Stimulated activated CD4-positive, alpha-beta T cell treated with anti-CD3 and anti-CD28 coated beads, Interleukin-15, amount 100 ng/mL, for 48 hours (primary cell): ENCODE measurements at regions not wholly inside any gene's neighbourhood (a gene's known extent, or its start where the extent isn't known, plus 50 kb on each side); places are given as distances from the start of the nearest gene placed in this dataset.
"Not testable (repeated sequence)": the region's sequence is repeated elsewhere in the genome, so short reads cannot be mapped to it uniquely, and the experiment has no call there.

Experiments used
- DNase-seq, 2 donors: peaks; one replicate each; pipeline ENCODE4 v3.0.0-alpha.2; 2020; ENCODE audit warnings: low read depth in 2 of 2

GRCh38 chr14:25699981-25700380 lies 650.0 kb upstream of the STXBP6 start:
- DNase-seq: no peak

GRCh38 chr14:25698111-25698510 lies 648.2 kb upstream of the STXBP6 start:
- no peak for DNase-seq

- no peak for DNase-seq
These were observed 646.2 kb upstream of the STXBP6 start for GRCh38 chr14:25696176-25696575.

- DNase-seq: no peak
These were observed 635.1 kb upstream of the STXBP6 start for GRCh38 chr14:25685004-25685403.

GRCh38 chr14:25680934-25681333 lies 631.0 kb upstream of the STXBP6 start:
- no peak for DNase-seq

GRCh38 chr14:25680511-25680910 lies 630.6 kb upstream of the STXBP6 start:
- DNase-seq: not testable (repeated sequence)

- no peak for DNase-seq
These were observed 627.2 kb upstream of the STXBP6 start for GRCh38 chr14:25677111-25677510.

GRCh38 chr14:25667387-25667786 lies 617.4 kb upstream of the STXBP6 start:
- DNase-seq: no peak

GRCh38 chr14:25666877-25667276 lies 616.9 kb upstream of the STXBP6 start:
- no peak for DNase-seq

- no peak for DNase-seq
These were observed 609.0 kb upstream of the STXBP6 start for GRCh38 chr14:25658988-25659387.

GRCh38 chr14:25630447-25630846 lies 580.5 kb upstream of the STXBP6 start:
- DNase-seq: no peak

- DNase-seq: no peak
These were observed 579.0 kb upstream of the STXBP6 start for GRCh38 chr14:25628978-25629377.

- no peak for DNase-seq
These were observed 578.4 kb upstream of the STXBP6 start for GRCh38 chr14:25628390-25628789.

GRCh38 chr14:25626986-25627385 lies 577.0 kb upstream of the STXBP6 start:
- DNase-seq: no peak

GRCh38 chr14:25622763-25623162 lies 572.8 kb upstream of the STXBP6 start:
- no peak for DNase-seq

GRCh38 chr14:25620515-25620914 lies 570.6 kb upstream of the STXBP6 start:
- DNase-seq: no peak

- DNase-seq: no peak
These were observed 565.2 kb upstream of the STXBP6 start for GRCh38 chr14:25615174-25615573.

- DNase-seq: no peak
These were observed 557.2 kb upstream of the STXBP6 start for GRCh38 chr14:25607192-25607591.

GRCh38 chr14:25602106-25602505 lies 552.2 kb upstream of the STXBP6 start:
- DNase-seq: no peak

- no peak for DNase-seq
These were observed 538.8 kb upstream of the STXBP6 start for GRCh38 chr14:25588751-25589150.

GRCh38 chr14:25574628-25575325 lies 524.8 kb upstream of the STXBP6 start:
- no peak for DNase-seq

GRCh38 chr14:25570483-25570882 lies 520.5 kb upstream of the STXBP6 start:
- DNase-seq: no peak

GRCh38 chr14:25557466-25557865 lies 507.5 kb upstream of the STXBP6 start:
- DNase-seq: no peak

GRCh38 chr14:25552826-25553225 lies 502.9 kb upstream of the STXBP6 start:
- DNase-seq: no peak
